Heart left ventricle (tissue), 16 donors: ENCODE measurements at regions not wholly inside any gene's neighbourhood (a gene's known extent, or its start where the extent isn't known, plus 50 kb on each side); places are given as distances from the start of the nearest gene placed in this dataset.

ENCODE experiments used
- ATAC-seq, 4 donors: fragments of 200-7000 bp; cut with Tn5 transposase; one replicate each; pipeline ENCODE4 v1.9.1; 2020 to 2022; ENCODE audit warnings: moderate library complexity in 4 of 4, mild to moderate bottlenecking in 3 of 4, moderate number of reproducible peaks in 1 of 4
- DNase-seq, 5 donors: peaks; one replicate each; pipeline ENCODE4 v3.0.0-alpha.2; 2020
- H3K27ac ChIP-seq, 12 donors: fragments of 200-600 bp; sonication (generic) in 4 of 12; one replicate each; pipeline versions ENCODE4 v1.5.0 to v1.8.0; 2016 to 2022; ENCODE audit warnings: mild to moderate bottlenecking in 2 of 12
- H3K27me3 ChIP-seq, 9 donors: fragments of 200-600 bp; sonication (generic) in 2 of 9; one replicate each; pipeline versions ENCODE4 v1.5.1 to v1.8.0; 2016 to 2022; ENCODE audit warnings: mild to moderate bottlenecking in 3 of 9
- H3K36me3 ChIP-seq, 9 donors: fragments of 200-600 bp; sonication (generic) in 2 of 9; one replicate each; pipeline versions ENCODE4 v1.5.0 to v1.8.0; 2018 to 2022; ENCODE audit warnings: mild to moderate bottlenecking in 2 of 9
- H3K4me1 ChIP-seq, 12 donors: fragments of 200-600 bp; sonication (generic) in 4 of 12; one replicate each; pipeline versions ENCODE4 v1.5.0 to v1.8.0; 2016 to 2022; ENCODE audit warnings: mild to moderate bottlenecking in 3 of 12
- H3K4me3 ChIP-seq, 12 donors: fragments of 200-600 bp; sonication (generic) in 4 of 12; one replicate each; pipeline versions ENCODE4 v1.5.0 to v1.8.0; 2017 to 2022; ENCODE audit warnings: mild to moderate bottlenecking in 9 of 12, moderate library complexity in 4 of 12
- H3K9me3 ChIP-seq, 12 donors: fragments of 200-600 bp; sonication (generic) in 4 of 12; one replicate each; pipeline versions ENCODE4 v1.5.0 to v1.8.0; 2016 to 2022; ENCODE audit warnings: mild to moderate bottlenecking in 1 of 12
- CTCF ChIP-seq, 12 donors: fragments of 200-600 bp; sonication (generic) in 4 of 12; IDR thresholded peaks; one replicate each; pipeline versions ENCODE4 v1.5.0 to v1.8.0; 2018 to 2022; ENCODE audit warnings: antibody characterized with exemption in 12 of 12, mild to moderate bottlenecking in 5 of 12
- POLR2A ChIP-seq, 2 donors: fragments of 450-650 bp; IDR thresholded peaks; one replicate each; pipeline ENCODE4 v1.6.1; 2017; ENCODE audit warnings: antibody characterized with exemption in 2 of 2, mild to moderate bottlenecking in 2 of 2, moderate library complexity in 2 of 2
- WGBS, 4 donors: extraction: QIAGEN DNeasy Blood & Tissue Kit in 2 of 4; methylation state at CpG; one replicate each; pipeline versions ENCODE4 v1.1.5 to v1.1.7; 2013 to 2018; 5-methylcytosine and 5-hydroxymethylcytosine counted together
- intact Hi-C, 10 donors: fragments of 100-400 bp; cut with DNase I; formaldehyde crosslinking; loops; one replicate each; pipeline versions ENCODE4 v1.11.1 to v1.14.2; 2022
- donor health status: ischemic (EF 13 %, LVEDD 7.1; RV severe dilation, severe dysfunction).
- donor health status: healthy with polysubstance abuse.
- donor health status: DM: no; HTN: yes; CAD: no.
- donor health status: DM: no; HTN: no; CAD: no.
- donor health status: ischemic (EF 25% LVEDD 6.9; RV normal size, moderate dysfunction).
- donor health status: ischemic (EF 25% LVEDD 5.7; RV mildly dilated, moderate dysfunction).
- donor health status: healthy.
- donor health status: DM: yes; HTN: yes; CAD: no.
- donor health status: ischemic (EF 35%, LVEDD 5.7; RV mildly dilated, moderate dysfunction).
- donor health status: nonischemic (EF 11% LVEDD 7.7; RV severe dilation, severe dysfunction).
- donor health status: DM: yes; HTN: yes; CAD: no.
- donor health status: PGD.
- donor health status: ischemic (EF 29% LVEDD 5.4; RV normal size, mild dysfunction).
- donor health status: nonischemic (EF 23%, LVEDD 6.1; RV moderate dilation, normal function).

- Histone ChIP-seq H3K4me3 (no peak overlapping the region), H3K27me3 (no peaks in the 10 kb centered on the region), H3K27ac (peak overlapping the region in 9 of 12 donors; percentile 13 to 86 (median 76)), H3K36me3 (no peaks in the 10 kb centered on the region), H3K4me1 (peaks cover 0 to 55% (median 16%) of the 10 kb centered on the region in 12 donors), H3K9me3 (no peaks in the 10 kb centered on the region)
- WGBS, 4 donors, result 88 to 94% (median 91%) methylated on average over 9 to 21 of the region's 21 CpGs
- intact Hi-C loops, result no loop called here
- no peak for ATAC-seq
- no peak for TF ChIP-seq CTCF (IDR thresholded peaks at IDR 0.05)
- TF ChIP-seq POLR2A (IDR thresholded peaks at IDR 0.05), result no peak
- peak in 2 of 5 donors; percentile 19 to 28 for DNase-seq
Measured at GRCh38 chr20:50293284-50294139, 102.9 kb downstream of the CEBPB start.

GRCh38 chr20:50294164-50295088, 103.8 kb downstream of the CEBPB start:
- intact Hi-C loops, result loop anchor here in 1 of 10 donors (5.0 kb wide), 1 partner anchor 88 kb away; no protein-coding TSS in a partner anchor
- peak in 1 of 5 donors; percentile 26 for DNase-seq
- peaks cover 0 to 60% (median 16%) of the 10 kb centered on the region in 12 donors for H3K4me1 ChIP-seq
- H3K27me3 ChIP-seq, result no peaks in the 10 kb centered on the region
- peak overlapping the region in 3 of 12 donors; percentile 76 to 86 (median 84) for H3K27ac ChIP-seq
- 79 to 87% (median 84%) methylated on average over 16 to 18 of the region's 18 CpGs for WGBS, 4 donors
- ATAC-seq, result no peak
- H3K4me3 ChIP-seq, result no peak overlapping the region
- no peaks in the 10 kb centered on the region for H3K36me3 ChIP-seq
- H3K9me3 ChIP-seq, result no peaks in the 10 kb centered on the region
- TF ChIP-seq CTCF (IDR thresholded peaks at IDR 0.05) (no peak), POLR2A (IDR thresholded peaks at IDR 0.05) (no peak)

GRCh38 chr20:50295345-50295744, 104.7 kb downstream of the CEBPB start:
- H3K36me3 ChIP-seq, result no peaks in the 10 kb centered on the region
- H3K4me3 ChIP-seq, result no peak overlapping the region
- ATAC-seq (no peak), DNase-seq (no peak)
- intact Hi-C loops, result loop anchor here in 1 of 10 donors (5.0 kb wide), 1 partner anchor 87 kb away; no protein-coding TSS in a partner anchor
- no peaks in the 10 kb centered on the region for H3K9me3 ChIP-seq
- no peak for TF ChIP-seq POLR2A (IDR thresholded peaks at IDR 0.05)
- no peak for TF ChIP-seq CTCF (IDR thresholded peaks at IDR 0.05)
- H3K27ac ChIP-seq, result peak overlapping the region in 3 of 12 donors; percentile 30 to 86 (median 32)
- H3K4me1 ChIP-seq, result peaks cover 0 to 60% (median 16%) of the 10 kb centered on the region in 12 donors
- H3K27me3 ChIP-seq, result no peaks in the 10 kb centered on the region
- 82 to 88% (median 86%) methylated on average over 5 of the region's 5 CpGs for WGBS, 4 donors
